ENCODE measurements at regions not wholly inside any gene's neighbourhood (a gene's known extent, or its start where the extent isn't known, plus 50 kb on each side); places are given as distances from the start of the nearest gene placed in this dataset.

DNA sequence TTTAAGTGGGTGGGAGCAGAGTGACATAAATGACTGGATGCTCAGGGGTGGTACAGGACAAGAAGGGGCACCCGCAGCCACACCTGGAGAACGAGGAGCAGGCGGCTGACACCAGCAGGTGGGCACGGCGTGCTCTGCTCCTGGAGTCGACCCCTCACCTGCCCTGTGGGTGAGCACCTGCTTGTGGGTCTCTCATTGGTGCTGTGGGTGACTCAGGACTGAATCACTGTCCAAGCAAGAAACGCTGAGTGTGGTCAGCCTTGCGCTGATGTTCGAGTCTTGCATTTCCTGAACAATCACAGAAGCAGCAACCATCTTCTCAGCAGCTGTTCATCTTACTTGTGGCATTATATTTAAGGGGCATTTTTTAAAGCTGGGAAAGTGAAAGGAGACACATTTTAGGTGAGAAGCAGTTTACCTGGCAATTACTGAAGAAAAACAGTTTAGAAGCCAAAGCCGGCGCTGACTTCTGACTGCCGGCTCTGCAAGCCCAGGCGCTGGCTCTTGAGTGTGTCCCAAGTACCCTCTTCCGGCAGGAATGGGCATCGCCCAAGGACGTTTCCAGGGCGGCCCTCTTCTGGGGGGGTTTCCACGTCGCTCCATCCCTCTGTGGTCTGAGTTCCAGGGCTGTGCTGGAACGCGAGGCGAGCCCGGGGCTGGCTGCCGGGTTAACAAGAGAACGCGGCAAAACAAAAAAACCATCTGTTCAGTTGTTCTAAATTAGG is 145.2 kb upstream of the PFKP start:
- TF ChIP-seq, protein P1, sequence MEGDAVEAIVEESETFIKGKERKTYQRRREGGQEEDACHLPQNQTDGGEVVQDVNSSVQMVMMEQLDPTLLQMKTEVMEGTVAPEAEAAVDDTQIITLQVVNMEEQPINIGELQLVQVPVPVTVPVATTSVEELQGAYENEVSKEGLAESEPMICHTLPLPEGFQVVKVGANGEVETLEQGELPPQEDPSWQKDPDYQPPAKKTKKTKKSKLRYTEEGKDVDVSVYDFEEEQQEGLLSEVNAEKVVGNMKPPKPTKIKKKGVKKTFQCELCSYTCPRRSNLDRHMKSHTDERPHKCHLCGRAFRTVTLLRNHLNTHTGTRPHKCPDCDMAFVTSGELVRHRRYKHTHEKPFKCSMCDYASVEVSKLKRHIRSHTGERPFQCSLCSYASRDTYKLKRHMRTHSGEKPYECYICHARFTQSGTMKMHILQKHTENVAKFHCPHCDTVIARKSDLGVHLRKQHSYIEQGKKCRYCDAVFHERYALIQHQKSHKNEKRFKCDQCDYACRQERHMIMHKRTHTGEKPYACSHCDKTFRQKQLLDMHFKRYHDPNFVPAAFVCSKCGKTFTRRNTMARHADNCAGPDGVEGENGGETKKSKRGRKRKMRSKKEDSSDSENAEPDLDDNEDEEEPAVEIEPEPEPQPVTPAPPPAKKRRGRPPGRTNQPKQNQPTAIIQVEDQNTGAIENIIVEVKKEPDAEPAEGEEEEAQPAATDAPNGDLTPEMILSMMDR (IDR thresholded peaks at IDR 0.05; ENCODE audit: insufficient read depth, low read length, poor library complexity, severe bottlenecking) = no peak
- no peak for TF ChIP-seq EZH2phosphoT487 (conservative IDR thresholded peaks at IDR 0.05; ENCODE audit: low read length)

All from SU-DHL-6 (cell line).